GM23338 (cell line): ENCODE measurements at regions not wholly inside any gene's neighbourhood (a gene's known extent, or its start where the extent isn't known, plus 50 kb on each side); places are given as distances from the start of the nearest gene placed in this dataset.

Source experiments
- ATAC-seq: fragments of 200-7000 bp; cut with Tn5 transposase; 3 replicates; pipeline ENCODE4 v1.9.1; 2020
- DNase-seq: peaks from one replicate; pipeline ENCODE4 v3.0.0-alpha.2; 2015; ENCODE audit warnings: low spot score
- H2AFZ ChIP-seq: fragments of 200-600 bp; sonication (generic); 2 replicates; pipeline ENCODE4 v1.8.0; 2016; ENCODE audit warnings: antibody characterized with exemption, mild to moderate bottlenecking, moderate library complexity
- H3F3A ChIP-seq: fragments of 200-600 bp; sonication (generic); replicated peaks from 2 replicates; pipeline ENCODE4 v1.8.0; 2017; ENCODE audit warnings: antibody characterized with exemption, mixed run types, low read depth
- H3K27ac ChIP-seq: fragments of 200-600 bp; sonication (generic); 2 replicates; pipeline ENCODE4 v1.6.1; 2016; ENCODE audit warnings: low read depth
- H3K27me3 ChIP-seq: fragments of 200-600 bp; sonication (generic); 2 replicates; pipeline ENCODE4 v1.8.0; 2016; ENCODE audit warnings: mild to moderate bottlenecking, mixed run types, moderate library complexity; ENCODE audit not compliant: insufficient read depth
- H3K36me3 ChIP-seq: fragments of 200-600 bp; sonication (generic); 2 replicates; pipeline ENCODE4 v1.8.0; 2016; ENCODE audit warnings: mild to moderate bottlenecking; ENCODE audit not compliant: insufficient read depth
- H3K4me1 ChIP-seq: fragments of 200-600 bp; sonication (generic); 2 replicates; pipeline ENCODE4 v1.8.0; 2016; ENCODE audit warnings: mild to moderate bottlenecking, moderate library complexity; ENCODE audit not compliant: insufficient read depth
- H3K4me2 ChIP-seq: fragments of 200-600 bp; sonication (generic); 2 replicates; pipeline ENCODE4 v1.7.1; 2017; ENCODE audit warnings: mixed run types
- H3K4me3 ChIP-seq: fragments of 200-600 bp; sonication (generic); 2 replicates; pipeline ENCODE4 v1.6.1; 2016; ENCODE audit warnings: mixed run types
- H3K79me2 ChIP-seq: fragments of 200-600 bp; sonication (generic); replicated peaks from 2 replicates; pipeline ENCODE4 v1.8.0; 2017; ENCODE audit warnings: mild to moderate bottlenecking; ENCODE audit not compliant: insufficient read depth
- H3K9me2 ChIP-seq: fragments of 200-600 bp; sonication (generic); 2 replicates; pipeline ENCODE4 v1.8.0; 2017; ENCODE audit not compliant: insufficient read depth
- H4K20me1 ChIP-seq: fragments of 200-600 bp; sonication (generic); replicated peaks from 2 replicates; pipeline ENCODE4 v1.8.0; 2017; ENCODE audit warnings: mild to moderate bottlenecking; ENCODE audit not compliant: insufficient read depth
- H3K27ac Mint-ChIP-seq: 2 replicates; pipeline ENCODE4 v1.8.0; 2020; ENCODE audit warnings: inconsistent platforms, mild to moderate bottlenecking, moderate library complexity, mixed read lengths
- H3K27me3 Mint-ChIP-seq: 3 replicates; pipeline ENCODE4 v1.8.0; 2022; ENCODE audit warnings: low read depth, mild to moderate bottlenecking, moderate library complexity, mixed read lengths, inconsistent platforms; ENCODE audit not compliant: insufficient read depth, poor library complexity
- H3K36me3 Mint-ChIP-seq: 3 replicates; pipeline ENCODE4 v1.8.0; 2021; ENCODE audit warnings: low read depth, mild to moderate bottlenecking, inconsistent platforms, moderate library complexity, mixed read lengths
- H3K4me1 Mint-ChIP-seq: 3 replicates; pipeline ENCODE4 v1.8.0; 2020; ENCODE audit warnings: mild to moderate bottlenecking, inconsistent platforms, mixed read lengths
- H3K4me3 Mint-ChIP-seq: 3 replicates; pipeline ENCODE4 v1.8.0; 2021; ENCODE audit warnings: moderate library complexity, mild to moderate bottlenecking, inconsistent platforms, mixed read lengths
- H3K9me3 Mint-ChIP-seq: 3 replicates; pipeline ENCODE4 v1.8.0; 2020; ENCODE audit warnings: moderate library complexity, mild to moderate bottlenecking, inconsistent platforms, mixed read lengths
- CREB1 ChIP-seq: fragments of 250-450 bp; sonication (Bioruptor Pico); IDR thresholded peaks from 2 replicates; pipeline ENCODE4 v1.5.0; 2020; ENCODE audit warnings: low read depth, mild to moderate bottlenecking, moderate library complexity
- EZH2 ChIP-seq: fragments of 200-600 bp; sonication (generic); IDR thresholded peaks from one replicate; pipeline ENCODE4 v1.8.0; 2017; ENCODE audit warnings: antibody characterized with exemption, mild to moderate bottlenecking, low read depth; ENCODE audit not compliant: unreplicated experiment
- EZH2phosphoT487 ChIP-seq: fragments of 200-600 bp; sonication (generic); IDR thresholded peaks from one replicate; pipeline ENCODE4 v1.8.1; 2018; ENCODE audit warnings: antibody characterized with exemption; ENCODE audit not compliant: unreplicated experiment
- JUNB ChIP-seq: IDR thresholded peaks from one replicate; pipeline ENCODE4 v1.6.1; 2016; ENCODE audit warnings: antibody characterized with exemption; ENCODE audit not compliant: unreplicated experiment
- NANOG ChIP-seq: IDR thresholded peaks from 2 replicates; pipeline ENCODE4 v1.6.1; 2016; ENCODE audit warnings: antibody characterized with exemption, borderline replicate concordance
- POLR2AphosphoS5 ChIP-seq: IDR thresholded peaks from 2 replicates; pipeline ENCODE4 v1.6.1; 2016; ENCODE audit warnings: antibody characterized with exemption, low read depth
- REST ChIP-seq: IDR thresholded peaks from one replicate; pipeline ENCODE4 v1.6.1; 2018; ENCODE audit warnings: antibody characterized with exemption; ENCODE audit not compliant: unreplicated experiment
- STAT1 ChIP-seq: IDR thresholded peaks from one replicate; pipeline ENCODE4 v1.6.1; 2016; ENCODE audit warnings: antibody characterized with exemption; ENCODE audit not compliant: unreplicated experiment
- ZNF114 ChIP-seq: fragments of 250-450 bp; sonication (Bioruptor Pico); IDR thresholded peaks from 2 replicates; pipeline ENCODE4 v1.5.0; 2020; ENCODE audit warnings: mild to moderate bottlenecking, moderate library complexity
- ZNF331 ChIP-seq: fragments of 250-450 bp; sonication (Bioruptor Pico); IDR thresholded peaks from 2 replicates; pipeline ENCODE4 v1.5.0; 2020; ENCODE audit warnings: low read depth, mild to moderate bottlenecking, moderate library complexity
- TF ChIP-seq, protein P1 (sequence below): IDR thresholded peaks from 2 replicates; pipeline ENCODE4 v1.6.1; 2016; ENCODE audit warnings: antibody characterized with exemption
- TF ChIP-seq, protein P2 (sequence below): fragments of 250-450 bp; sonication (Bioruptor Pico); IDR thresholded peaks from 2 replicates; pipeline ENCODE4 v1.5.0; 2020; ENCODE audit warnings: mild to moderate bottlenecking, moderate library complexity
- TF ChIP-seq, protein P3 (sequence below), 2 experiments: fragments of 200-600 bp in 1 of 2; sonication (generic) in 1 of 2; conservative IDR thresholded peaks; 2 replicates each; pipeline versions ENCODE4 v1.5.1 to v1.6.1; 2016 to 2017; ENCODE audit warnings: antibody characterized with exemption in 2 of 2, low read depth in 2 of 2, mild to moderate bottlenecking in 2 of 2, moderate library complexity in 1 of 2

DNA sequence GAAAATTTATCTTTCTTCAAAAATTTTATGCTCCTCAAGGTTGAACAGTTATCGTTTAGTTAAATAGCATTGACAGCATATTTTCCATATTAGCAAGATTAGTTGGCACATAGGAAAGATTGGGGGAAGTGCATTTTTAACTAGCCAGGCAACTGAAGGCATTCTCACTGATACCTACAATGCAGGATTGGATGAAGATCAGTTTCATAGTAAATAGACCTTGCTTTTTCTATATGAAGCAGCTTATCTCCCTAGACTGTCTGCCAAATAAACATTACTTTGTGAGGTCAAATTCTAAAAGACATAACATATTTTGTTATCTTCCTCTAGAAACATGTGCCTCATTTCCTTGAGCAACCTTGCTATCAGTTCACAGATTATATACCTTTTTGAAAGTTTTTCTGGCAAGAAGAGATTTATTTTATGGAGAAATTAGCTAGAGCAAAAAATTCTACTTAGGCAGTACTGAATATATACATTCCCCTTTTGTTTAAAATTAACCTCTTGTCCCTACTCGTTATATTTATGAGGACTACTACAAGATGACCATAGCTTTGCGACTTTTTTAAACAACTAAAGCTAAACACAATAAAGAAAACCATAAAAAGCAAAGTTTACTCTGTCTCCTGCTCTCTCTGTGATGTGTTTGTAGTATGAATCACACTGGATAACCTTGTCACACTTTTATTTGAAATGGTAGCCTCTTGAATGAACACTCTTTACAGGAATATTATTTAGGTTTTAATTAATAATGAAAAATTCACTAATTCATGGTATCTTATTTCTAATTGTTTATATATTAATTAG is 654.9 kb upstream of the TBL1XR1 start:
- no peaks in the 10 kb centered on the region for H3K36me3 Mint-ChIP-seq

More for the DNA sequence above, 654.9 kb upstream of the TBL1XR1 start:
- Histone ChIP-seq H4K20me1 (no peaks in the 10 kb centered on the region), H3K9me2 (no peaks in the 10 kb centered on the region), H3K27me3 (no peaks in the 10 kb centered on the region), H3K36me3 (no peaks in the 10 kb centered on the region), H3K4me1 (no peaks in the 10 kb centered on the region), H3F3A (no peaks in the 10 kb centered on the region), H3K79me2 (no peaks in the 10 kb centered on the region), H2AFZ (no peak overlapping the region), H3K4me3 (no peak overlapping the region), H3K4me2 (no peak overlapping the region), H3K27ac (no peak overlapping the region)
- no peak overlapping the region for H3K4me3 Mint-ChIP-seq
- no peaks in the 10 kb centered on the region for H3K27me3 Mint-ChIP-seq
- ATAC-seq, result no peak
- no peaks in the 10 kb centered on the region for H3K9me3 Mint-ChIP-seq
- H3K27ac Mint-ChIP-seq, result no peak overlapping the region
- H3K4me1 Mint-ChIP-seq, result no peaks in the 10 kb centered on the region
- TF ChIP-seq STAT1 (no peak), REST (no peak), EZH2phosphoT487 (no peak), NANOG (no peak), POLR2AphosphoS5 (no peak), CREB1 (CRISPR knock-in tag) (no peak), ZNF114 (CRISPR knock-in tag) (no peak), ZNF331 (CRISPR knock-in tag) (no peak), JUNB (no peak), EZH2 (no peak)
- TF ChIP-seq, protein P1, sequence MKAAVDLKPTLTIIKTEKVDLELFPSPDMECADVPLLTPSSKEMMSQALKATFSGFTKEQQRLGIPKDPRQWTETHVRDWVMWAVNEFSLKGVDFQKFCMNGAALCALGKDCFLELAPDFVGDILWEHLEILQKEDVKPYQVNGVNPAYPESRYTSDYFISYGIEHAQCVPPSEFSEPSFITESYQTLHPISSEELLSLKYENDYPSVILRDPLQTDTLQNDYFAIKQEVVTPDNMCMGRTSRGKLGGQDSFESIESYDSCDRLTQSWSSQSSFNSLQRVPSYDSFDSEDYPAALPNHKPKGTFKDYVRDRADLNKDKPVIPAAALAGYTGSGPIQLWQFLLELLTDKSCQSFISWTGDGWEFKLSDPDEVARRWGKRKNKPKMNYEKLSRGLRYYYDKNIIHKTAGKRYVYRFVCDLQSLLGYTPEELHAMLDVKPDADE, result no peak
- TF ChIP-seq, protein P2, sequence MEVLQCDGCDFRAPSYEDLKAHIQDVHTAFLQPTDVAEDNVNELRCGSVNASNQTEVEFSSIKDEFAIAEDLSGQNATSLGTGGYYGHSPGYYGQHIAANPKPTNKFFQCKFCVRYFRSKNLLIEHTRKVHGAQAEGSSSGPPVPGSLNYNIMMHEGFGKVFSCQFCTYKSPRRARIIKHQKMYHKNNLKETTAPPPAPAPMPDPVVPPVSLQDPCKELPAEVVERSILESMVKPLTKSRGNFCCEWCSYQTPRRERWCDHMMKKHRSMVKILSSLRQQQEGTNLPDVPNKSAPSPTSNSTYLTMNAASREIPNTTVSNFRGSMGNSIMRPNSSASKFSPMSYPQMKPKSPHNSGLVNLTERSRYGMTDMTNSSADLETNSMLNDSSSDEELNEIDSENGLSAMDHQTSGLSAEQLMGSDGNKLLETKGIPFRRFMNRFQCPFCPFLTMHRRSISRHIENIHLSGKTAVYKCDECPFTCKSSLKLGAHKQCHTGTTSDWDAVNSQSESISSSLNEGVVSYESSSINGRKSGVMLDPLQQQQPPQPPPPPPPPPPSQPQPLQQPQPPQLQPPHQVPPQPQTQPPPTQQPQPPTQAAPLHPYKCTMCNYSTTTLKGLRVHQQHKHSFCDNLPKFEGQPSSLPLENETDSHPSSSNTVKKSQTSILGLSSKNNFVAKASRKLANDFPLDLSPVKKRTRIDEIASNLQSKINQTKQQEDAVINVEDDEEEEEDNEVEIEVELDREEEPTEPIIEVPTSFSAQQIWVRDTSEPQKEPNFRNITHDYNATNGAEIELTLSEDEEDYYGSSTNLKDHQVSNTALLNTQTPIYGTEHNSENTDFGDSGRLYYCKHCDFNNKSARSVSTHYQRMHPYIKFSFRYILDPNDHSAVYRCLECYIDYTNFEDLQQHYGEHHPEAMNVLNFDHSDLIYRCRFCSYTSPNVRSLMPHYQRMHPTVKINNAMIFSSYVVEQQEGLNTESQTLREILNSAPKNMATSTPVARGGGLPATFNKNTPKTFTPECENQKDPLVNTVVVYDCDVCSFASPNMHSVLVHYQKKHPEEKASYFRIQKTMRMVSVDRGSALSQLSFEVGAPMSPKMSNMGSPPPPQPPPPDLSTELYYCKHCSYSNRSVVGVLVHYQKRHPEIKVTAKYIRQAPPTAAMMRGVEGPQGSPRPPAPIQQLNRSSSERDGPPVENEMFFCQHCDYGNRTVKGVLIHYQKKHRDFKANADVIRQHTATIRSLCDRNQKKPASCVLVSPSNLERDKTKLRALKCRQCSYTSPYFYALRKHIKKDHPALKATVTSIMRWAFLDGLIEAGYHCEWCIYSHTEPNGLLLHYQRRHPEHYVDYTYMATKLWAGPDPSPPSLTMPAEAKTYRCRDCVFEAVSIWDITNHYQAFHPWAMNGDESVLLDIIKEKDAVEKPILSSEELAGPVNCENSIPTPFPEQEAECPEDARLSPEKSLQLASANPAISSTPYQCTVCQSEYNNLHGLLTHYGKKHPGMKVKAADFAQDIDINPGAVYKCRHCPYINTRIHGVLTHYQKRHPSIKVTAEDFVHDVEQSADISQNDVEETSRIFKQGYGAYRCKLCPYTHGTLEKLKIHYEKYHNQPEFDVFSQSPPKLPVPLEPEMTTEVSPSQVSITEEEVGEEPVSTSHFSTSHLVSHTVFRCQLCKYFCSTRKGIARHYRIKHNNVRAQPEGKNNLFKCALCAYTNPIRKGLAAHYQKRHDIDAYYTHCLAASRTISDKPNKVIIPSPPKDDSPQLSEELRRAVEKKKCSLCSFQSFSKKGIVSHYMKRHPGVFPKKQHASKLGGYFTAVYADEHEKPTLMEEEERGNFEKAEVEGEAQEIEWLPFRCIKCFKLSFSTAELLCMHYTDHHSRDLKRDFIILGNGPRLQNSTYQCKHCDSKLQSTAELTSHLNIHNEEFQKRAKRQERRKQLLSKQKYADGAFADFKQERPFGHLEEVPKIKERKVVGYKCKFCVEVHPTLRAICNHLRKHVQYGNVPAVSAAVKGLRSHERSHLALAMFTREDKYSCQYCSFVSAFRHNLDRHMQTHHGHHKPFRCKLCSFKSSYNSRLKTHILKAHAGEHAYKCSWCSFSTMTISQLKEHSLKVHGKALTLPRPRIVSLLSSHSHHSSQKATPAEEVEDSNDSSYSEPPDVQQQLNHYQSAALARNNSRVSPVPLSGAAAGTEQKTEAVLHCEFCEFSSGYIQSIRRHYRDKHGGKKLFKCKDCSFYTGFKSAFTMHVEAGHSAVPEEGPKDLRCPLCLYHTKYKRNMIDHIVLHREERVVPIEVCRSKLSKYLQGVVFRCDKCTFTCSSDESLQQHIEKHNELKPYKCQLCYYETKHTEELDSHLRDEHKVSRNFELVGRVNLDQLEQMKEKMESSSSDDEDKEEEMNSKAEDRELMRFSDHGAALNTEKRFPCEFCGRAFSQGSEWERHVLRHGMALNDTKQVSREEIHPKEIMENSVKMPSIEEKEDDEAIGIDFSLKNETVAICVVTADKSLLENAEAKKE (CRISPR knock-in tag), result no peak
- TF ChIP-seq, protein P3, sequence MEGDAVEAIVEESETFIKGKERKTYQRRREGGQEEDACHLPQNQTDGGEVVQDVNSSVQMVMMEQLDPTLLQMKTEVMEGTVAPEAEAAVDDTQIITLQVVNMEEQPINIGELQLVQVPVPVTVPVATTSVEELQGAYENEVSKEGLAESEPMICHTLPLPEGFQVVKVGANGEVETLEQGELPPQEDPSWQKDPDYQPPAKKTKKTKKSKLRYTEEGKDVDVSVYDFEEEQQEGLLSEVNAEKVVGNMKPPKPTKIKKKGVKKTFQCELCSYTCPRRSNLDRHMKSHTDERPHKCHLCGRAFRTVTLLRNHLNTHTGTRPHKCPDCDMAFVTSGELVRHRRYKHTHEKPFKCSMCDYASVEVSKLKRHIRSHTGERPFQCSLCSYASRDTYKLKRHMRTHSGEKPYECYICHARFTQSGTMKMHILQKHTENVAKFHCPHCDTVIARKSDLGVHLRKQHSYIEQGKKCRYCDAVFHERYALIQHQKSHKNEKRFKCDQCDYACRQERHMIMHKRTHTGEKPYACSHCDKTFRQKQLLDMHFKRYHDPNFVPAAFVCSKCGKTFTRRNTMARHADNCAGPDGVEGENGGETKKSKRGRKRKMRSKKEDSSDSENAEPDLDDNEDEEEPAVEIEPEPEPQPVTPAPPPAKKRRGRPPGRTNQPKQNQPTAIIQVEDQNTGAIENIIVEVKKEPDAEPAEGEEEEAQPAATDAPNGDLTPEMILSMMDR (conservative IDR thresholded peaks at IDR 0.05; ENCODE audit: low read depth in 2 of 2), result no peak
- no peak for DNase-seq
